GM21423 (cell line): ENCODE measurements at regions not wholly inside any gene's neighbourhood (a gene's known extent, or its start where the extent isn't known, plus 50 kb on each side); places are given as distances from the start of the nearest gene placed in this dataset.
"Not testable (repeated sequence)": the region's sequence is repeated elsewhere in the genome, so short reads cannot be mapped to it uniquely, and the experiment has no call there.

Experiments used
- ATAC-seq: cut with Tn5 transposase; IDR thresholded peaks from one replicate; pipeline ENCODE4 v1.9.1; 2021; ENCODE audit warnings: mild to moderate bottlenecking, moderate library complexity; ENCODE audit not compliant: unreplicated experiment

- ATAC-seq, result no peak
These were observed 322.8 kb upstream of the NAALADL2 start for GRCh38 chr3:174536319-174536718.

GRCh38 chr3:174538151-174538550 lies 321.0 kb upstream of the NAALADL2 start:
- ATAC-seq, result no peak

DNA sequence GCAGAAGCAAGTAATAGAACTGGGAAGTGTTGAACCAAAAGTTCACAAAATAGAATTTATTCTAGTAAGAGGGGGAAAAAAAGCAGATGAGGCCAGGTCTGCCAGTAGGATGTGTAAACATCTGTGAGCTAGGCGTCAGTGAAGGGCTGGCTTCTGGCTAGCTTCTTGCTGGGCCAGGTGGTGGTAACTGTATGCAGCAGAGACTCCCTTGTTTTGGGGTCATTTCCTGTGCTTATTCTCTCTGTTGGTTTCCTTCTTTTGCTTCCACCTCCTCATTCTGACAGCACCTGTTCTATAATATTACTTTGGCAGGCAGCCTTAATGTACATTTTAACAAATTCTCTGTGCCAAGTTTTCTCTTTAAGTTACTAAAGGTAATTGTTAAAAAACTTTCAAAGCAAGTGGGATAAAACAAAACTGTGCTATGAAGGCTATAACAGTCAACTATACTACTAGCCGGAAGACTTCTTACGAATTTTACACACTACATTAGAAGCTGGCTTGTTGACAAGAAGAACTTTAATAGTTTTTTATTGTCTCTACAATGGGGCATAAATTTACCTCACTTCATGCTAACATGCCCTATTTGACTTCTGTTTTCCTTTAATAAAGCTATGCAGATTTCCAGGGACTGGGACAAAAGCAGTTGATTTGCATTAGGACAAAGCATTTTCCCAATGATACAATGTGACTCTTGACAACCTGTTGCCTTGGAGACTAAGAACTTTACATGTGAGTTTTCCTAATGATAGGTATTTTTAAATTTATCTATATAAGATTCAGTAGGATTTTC lies 318.8 kb upstream of the NAALADL2 start:
- ATAC-seq, result no peak

GRCh38 chr3:174541708-174542315 lies 317.3 kb upstream of the NAALADL2 start:
- no peak for ATAC-seq

DNA sequence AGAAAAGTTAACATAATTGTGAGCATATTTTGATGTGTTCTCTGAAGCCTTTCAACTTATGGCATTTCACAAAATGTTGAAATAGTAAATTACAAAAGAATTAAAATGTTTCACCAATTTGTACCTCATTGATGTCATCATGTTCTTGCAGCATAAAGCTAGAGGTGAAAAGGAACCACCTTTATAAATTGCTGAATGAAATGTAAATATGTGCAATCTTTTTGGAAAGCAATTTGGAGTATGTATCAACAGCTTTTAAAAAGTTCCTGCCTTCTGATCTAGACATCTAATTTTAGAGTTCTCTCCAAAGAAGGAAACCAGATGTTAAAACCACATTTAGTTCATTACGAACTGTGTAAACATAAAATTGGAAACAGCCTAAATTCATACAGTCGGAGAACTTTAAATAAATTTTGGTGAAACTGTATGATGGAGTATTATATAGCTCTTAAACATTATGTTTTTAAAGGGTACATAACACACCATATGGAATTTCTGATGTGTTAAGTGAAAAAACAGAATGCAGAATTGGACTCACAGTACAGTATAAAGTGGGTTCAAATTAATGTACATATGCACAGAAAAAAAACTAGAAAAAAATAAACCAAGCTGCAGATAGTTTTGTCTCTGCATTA lies 311.2 kb upstream of the NAALADL2 start:
- no peak for ATAC-seq

- no peak for ATAC-seq
These were observed 310.1 kb upstream of the NAALADL2 start for GRCh38 chr3:174548841-174549623.

- no peak for ATAC-seq
These were observed 277.6 kb upstream of the NAALADL2 start for GRCh38 chr3:174581558-174581957.

DNA sequence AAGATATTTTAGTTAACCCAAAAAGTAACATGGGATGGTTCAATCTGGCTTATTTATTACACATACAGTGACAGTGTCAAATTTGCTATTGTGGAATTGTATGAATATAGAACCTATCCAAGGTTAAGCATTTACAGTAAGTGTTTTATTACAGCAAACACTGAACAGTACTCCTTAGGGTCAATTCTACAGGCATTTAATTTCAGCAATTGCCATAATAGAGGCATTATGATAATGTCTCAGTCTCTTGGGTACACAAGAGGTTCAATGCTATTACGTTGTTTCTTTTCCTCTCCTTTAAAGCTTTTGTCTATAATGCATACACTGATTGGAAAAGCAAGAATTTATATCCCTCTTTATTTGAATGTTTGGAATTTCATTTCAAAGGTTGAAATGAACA lies 275.7 kb upstream of the NAALADL2 start:
- ATAC-seq, result no peak

- not testable (repeated sequence) for ATAC-seq
These were observed 272.0 kb upstream of the NAALADL2 start for GRCh38 chr3:174587137-174587536.

DNA sequence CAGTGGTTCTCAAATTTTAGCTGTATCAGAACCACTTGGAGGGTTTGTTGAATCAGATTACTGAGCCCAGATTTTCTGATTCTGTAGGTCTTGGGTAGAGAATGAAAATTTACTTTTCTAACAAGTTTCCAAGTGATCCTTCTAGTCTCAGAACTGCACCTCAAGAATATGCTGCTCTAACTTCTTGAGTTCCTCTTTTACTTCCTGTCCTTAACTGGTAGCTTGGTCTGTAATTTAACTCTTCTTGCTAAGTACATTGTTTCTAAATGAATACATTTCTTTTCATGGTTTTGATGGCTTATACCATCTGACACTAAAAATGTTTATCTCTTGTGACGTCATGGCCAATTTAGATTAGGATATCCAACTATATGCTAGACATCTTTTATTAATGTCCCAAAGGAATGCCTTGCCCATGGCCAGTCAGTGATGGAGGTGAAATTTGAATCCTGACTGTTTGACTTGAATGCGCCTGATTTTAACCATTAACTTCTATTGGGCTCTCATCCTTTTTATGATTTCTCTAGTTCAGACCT lies 262.6 kb upstream of the NAALADL2 start:
- no peak for ATAC-seq

- ATAC-seq, result no peak
These were observed 260.2 kb upstream of the NAALADL2 start for GRCh38 chr3:174598885-174599439.

DNA sequence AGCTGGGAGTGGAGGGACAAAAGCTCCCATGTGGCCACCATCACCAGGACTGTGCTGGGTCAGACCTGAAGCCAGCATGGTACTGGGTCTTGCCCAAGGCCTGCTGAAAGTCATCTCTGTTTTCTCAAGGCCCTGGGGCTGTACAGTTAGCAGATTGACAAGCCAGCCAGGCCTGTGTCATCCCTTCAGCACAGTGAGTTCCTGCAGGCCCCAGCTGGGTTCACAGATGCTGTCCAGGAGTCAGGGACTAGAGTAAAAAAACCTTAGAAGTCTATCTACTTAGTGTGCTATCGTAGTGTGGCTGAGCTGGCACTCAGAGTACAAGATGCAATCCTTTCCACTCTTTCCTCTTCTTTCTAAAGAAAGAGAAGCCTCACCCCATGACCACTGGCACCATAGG lies 246.0 kb upstream of the NAALADL2 start:
- ATAC-seq, result no peak

- ATAC-seq, result no peak
These were observed 245.1 kb upstream of the NAALADL2 start for GRCh38 chr3:174614036-174614435.

DNA sequence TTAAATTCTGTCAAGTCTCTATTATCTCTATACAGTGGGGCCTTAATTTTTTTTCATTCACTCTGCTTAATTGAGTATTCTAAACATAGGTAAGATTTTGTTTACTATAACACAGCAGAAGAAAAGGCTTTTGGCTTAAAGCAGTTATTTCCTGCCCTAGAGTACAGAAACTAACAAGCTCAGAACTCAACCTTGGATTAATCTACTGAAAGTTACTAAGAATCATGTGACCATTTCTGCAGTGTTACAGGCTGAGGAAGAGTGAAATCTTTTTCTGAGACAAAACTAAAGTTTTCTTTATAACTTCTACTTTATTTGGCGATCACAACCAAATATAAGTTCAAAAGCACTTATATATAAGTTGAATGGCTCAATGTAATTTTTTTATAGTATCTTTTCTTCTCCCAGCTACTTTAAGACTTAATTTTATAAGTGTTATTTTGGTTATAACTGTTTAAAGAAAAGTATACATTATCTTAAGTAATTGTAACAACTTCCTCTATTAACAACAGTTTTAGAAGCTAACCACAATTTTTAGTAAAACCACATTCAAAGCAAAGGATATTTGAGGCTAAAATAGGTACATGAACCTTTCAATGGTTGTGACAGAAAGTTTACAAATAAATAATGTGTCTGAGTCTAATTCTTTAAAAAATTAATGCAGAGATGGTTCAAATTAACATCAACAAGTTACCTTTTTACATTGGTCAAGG lies 240.6 kb upstream of the NAALADL2 start:
- no peak for ATAC-seq

GRCh38 chr3:174619239-174619638 lies 239.9 kb upstream of the NAALADL2 start:
- no peak for ATAC-seq

DNA sequence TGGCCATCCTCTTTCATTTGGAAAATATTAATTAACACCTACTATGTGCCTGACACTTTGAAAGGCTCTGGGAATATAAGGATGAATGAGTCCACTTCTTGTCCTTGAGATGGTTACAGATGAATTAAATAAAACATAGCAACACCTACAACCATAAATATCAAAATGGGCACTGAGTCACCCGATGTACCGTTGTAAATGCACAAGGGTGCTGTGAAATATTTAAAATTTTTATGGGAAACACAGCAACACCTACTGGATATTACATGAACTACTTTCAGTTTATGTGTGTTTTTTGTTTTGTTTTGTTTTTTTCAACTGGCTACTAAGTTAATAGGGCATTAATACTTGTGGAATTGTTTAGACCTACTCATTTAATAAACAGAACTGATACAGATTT lies 239.0 kb upstream of the NAALADL2 start:
- no peak for ATAC-seq

GRCh38 chr3:174620855-174621472 lies 238.2 kb upstream of the NAALADL2 start:
- no peak for ATAC-seq

DNA sequence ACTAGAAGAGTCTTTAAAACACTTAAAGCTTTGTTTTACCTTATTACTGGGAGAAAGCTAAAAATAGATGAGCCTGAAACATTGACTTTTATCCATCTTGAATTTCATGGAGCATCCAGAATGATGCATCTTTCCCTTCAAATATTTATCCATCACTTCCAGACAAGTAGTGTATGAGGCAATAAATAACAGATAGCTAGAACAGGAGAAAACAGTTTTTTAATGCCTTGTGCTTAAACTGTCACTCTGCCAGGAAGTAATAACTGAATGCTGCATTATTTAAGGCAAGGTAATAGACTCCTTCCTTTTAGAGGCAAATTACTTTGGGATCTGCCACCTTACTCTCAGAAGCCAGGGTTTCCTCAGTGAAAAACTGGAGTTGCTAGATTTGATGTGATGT lies 225.8 kb upstream of the NAALADL2 start:
- no peak for ATAC-seq

DNA sequence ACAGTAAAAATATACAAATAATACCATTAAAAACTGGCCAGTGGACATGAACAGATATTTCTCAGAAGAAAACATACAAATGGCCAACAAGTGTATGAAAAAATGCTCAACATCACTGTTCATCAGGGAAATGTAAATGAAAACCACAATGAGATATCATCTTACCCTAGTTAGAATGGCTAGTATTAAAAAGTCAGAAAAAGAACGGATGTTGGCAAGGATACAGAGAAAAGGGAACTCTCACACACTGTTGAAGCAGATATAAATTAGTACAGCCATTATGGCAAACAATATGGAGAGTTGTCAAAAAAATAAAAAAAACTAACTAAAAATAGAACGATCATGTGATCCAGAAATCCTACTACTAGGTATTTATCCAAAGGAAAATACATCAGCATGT lies 222.7 kb upstream of the NAALADL2 start:
- ATAC-seq, result no peak

GRCh38 chr3:174639406-174639805 lies 219.7 kb upstream of the NAALADL2 start:
- no peak for ATAC-seq
